Suprapubic skin (tissue), 4 donors: ENCODE measurements at regions not wholly inside any gene's neighbourhood (a gene's known extent, or its start where the extent isn't known, plus 50 kb on each side); places are given as distances from the start of the nearest gene placed in this dataset.

Source experiments
- DNase-seq, 2 donors: peaks; one replicate each; pipeline ENCODE4 v3.0.0-alpha.2; 2019; ENCODE audit warnings: low spot score in 2 of 2
- H3K27ac ChIP-seq: fragments of 200-600 bp; sonication (generic); one replicate; pipeline ENCODE4 v1.5.1; 2019
- H3K27me3 ChIP-seq: fragments of 200-600 bp; sonication (generic); one replicate; pipeline ENCODE4 v1.5.1; 2019
- H3K36me3 ChIP-seq: fragments of 200-600 bp; sonication (generic); one replicate; pipeline ENCODE4 v1.5.1; 2019
- H3K4me1 ChIP-seq: fragments of 200-600 bp; sonication (generic); one replicate; pipeline ENCODE4 v1.5.1; 2019
- H3K4me3 ChIP-seq: fragments of 200-600 bp; sonication (generic); one replicate; pipeline ENCODE4 v1.5.1; 2019; ENCODE audit warnings: mild to moderate bottlenecking
- H3K9me3 ChIP-seq: fragments of 200-600 bp; sonication (generic); one replicate; pipeline ENCODE4 v1.5.1; 2019
- CTCF ChIP-seq, 2 donors: fragments of 200-600 bp in 1 of 2; fragments of 450-650 bp in 1 of 2; sonication (generic) in 1 of 2; IDR thresholded peaks; one replicate each; pipeline ENCODE4 v1.5.1; 2016 to 2019; ENCODE audit warnings: antibody characterized with exemption in 2 of 2, mild to moderate bottlenecking in 1 of 2, moderate library complexity in 1 of 2
- EP300 ChIP-seq: sonication (generic); formaldehyde crosslinking; IDR thresholded peaks from one replicate; pipeline ENCODE4 v1.6.1; 2017; ENCODE audit warnings: antibody characterized with exemption
- POLR2A ChIP-seq, 2 donors: fragments of 450-650 bp; IDR thresholded peaks; one replicate each; pipeline ENCODE4 v1.6.1; 2017; ENCODE audit warnings: antibody characterized with exemption in 2 of 2, mild to moderate bottlenecking in 2 of 2, moderate library complexity in 2 of 2
- POLR2AphosphoS5 ChIP-seq, 3 donors: sonication (generic); formaldehyde crosslinking; IDR thresholded peaks; one replicate each; pipeline ENCODE4 v1.6.1; 2017; ENCODE audit warnings: antibody characterized with exemption in 3 of 3
- WGBS: methylation state at CpG from one replicate; pipeline ENCODE4 v1.1.5; 2018; 5-methylcytosine and 5-hydroxymethylcytosine counted together

- peaks cover 5% of the 10 kb centered on the region for H3K4me1 ChIP-seq
- 79% methylated on average over 2 of the region's 2 CpGs for WGBS
- TF ChIP-seq EP300 (no peak), CTCF (IDR thresholded peaks at IDR 0.05) (no peak), POLR2AphosphoS5 (IDR thresholded peaks at IDR 0.05) (no peak), POLR2A (IDR thresholded peaks at IDR 0.05) (no peak)
- no peak overlapping the region for H3K27ac ChIP-seq
- H3K27me3 ChIP-seq, result peaks cover 8% of the 10 kb centered on the region
- no peak overlapping the region for H3K4me3 ChIP-seq
- no peaks in the 10 kb centered on the region for H3K36me3 ChIP-seq
- no peak for DNase-seq
- no peaks in the 10 kb centered on the region for H3K9me3 ChIP-seq
These were observed 57.5 kb upstream of the DYNLT3 start for GRCh38 chrX:37904833-37905232.

- no peak for TF ChIP-seq CTCF (IDR thresholded peaks at IDR 0.05)
- TF ChIP-seq POLR2A (IDR thresholded peaks at IDR 0.05), result no peak
- no peak for TF ChIP-seq POLR2AphosphoS5 (IDR thresholded peaks at IDR 0.05)
- no peak for TF ChIP-seq EP300
- H3K4me1 ChIP-seq, result peaks cover 5% of the 10 kb centered on the region
- H3K27ac ChIP-seq, result no peak overlapping the region
- H3K9me3 ChIP-seq, result no peaks in the 10 kb centered on the region
- peak overlapping the region; percentile 7 for H3K4me3 ChIP-seq
- no peak for DNase-seq
- H3K27me3 ChIP-seq, result peaks cover 8% of the 10 kb centered on the region
- 22% methylated on average over 12 of the region's 36 CpGs for WGBS
- H3K36me3 ChIP-seq, result no peaks in the 10 kb centered on the region
These were observed 58.2 kb upstream of the DYNLT3 start for GRCh38 chrX:37905436-37906147.

- TF ChIP-seq EP300, result no peak
- TF ChIP-seq CTCF (IDR thresholded peaks at IDR 0.05), result no peak
- TF ChIP-seq POLR2AphosphoS5 (IDR thresholded peaks at IDR 0.05), result no peak
- no peak for TF ChIP-seq POLR2A (IDR thresholded peaks at IDR 0.05)
- H3K4me1 ChIP-seq, result peaks cover 5% of the 10 kb centered on the region
- DNase-seq, result no peak
- no peak overlapping the region for H3K4me3 ChIP-seq
- no peak overlapping the region for H3K27ac ChIP-seq
- H3K36me3 ChIP-seq, result no peaks in the 10 kb centered on the region
- no peaks in the 10 kb centered on the region for H3K9me3 ChIP-seq
- 42% methylated on average over 11 of the region's 11 CpGs for WGBS
- H3K27me3 ChIP-seq, result peaks cover 8% of the 10 kb centered on the region
These were observed 59.0 kb upstream of the DYNLT3 start for GRCh38 chrX:37906357-37906756.

- no peak for DNase-seq
- H3K4me3 ChIP-seq, result no peak overlapping the region
- TF ChIP-seq EP300 (no peak), POLR2AphosphoS5 (IDR thresholded peaks at IDR 0.05) (no peak), POLR2A (IDR thresholded peaks at IDR 0.05) (no peak), CTCF (IDR thresholded peaks at IDR 0.05) (no peak)
- peaks cover 5% of the 10 kb centered on the region for H3K4me1 ChIP-seq
- no peaks in the 10 kb centered on the region for H3K36me3 ChIP-seq
- peaks cover 8% of the 10 kb centered on the region for H3K27me3 ChIP-seq
- no peak overlapping the region for H3K27ac ChIP-seq
- H3K9me3 ChIP-seq, result no peaks in the 10 kb centered on the region
- WGBS, result 91% methylated on average over 1 of the region's 1 CpG
These were observed 62.8 kb upstream of the DYNLT3 start for GRCh38 chrX:37910186-37910585.

GRCh38 chrX:37912304-37912703, 64.9 kb upstream of the DYNLT3 start:
- no peak for DNase-seq
- WGBS, result 59% methylated on average over 3 of the region's 3 CpGs
- Histone ChIP-seq H3K27me3 (no peaks in the 10 kb centered on the region), H3K36me3 (no peaks in the 10 kb centered on the region), H3K4me1 (no peaks in the 10 kb centered on the region), H3K4me3 (no peak overlapping the region), H3K9me3 (no peaks in the 10 kb centered on the region), H3K27ac (no peak overlapping the region)
- TF ChIP-seq POLR2A (IDR thresholded peaks at IDR 0.05), result no peak
- no peak for TF ChIP-seq CTCF (IDR thresholded peaks at IDR 0.05)
- TF ChIP-seq POLR2AphosphoS5 (IDR thresholded peaks at IDR 0.05), result no peak
- no peak for TF ChIP-seq EP300
